BJ (cell line): ENCODE measurements at regions not wholly inside any gene's neighbourhood (a gene's known extent, or its start where the extent isn't known, plus 50 kb on each side); places are given as distances from the start of the nearest gene placed in this dataset.

Source experiments
- CTCF ChIA-PET: fragments of 350-600 bp; formaldehyde crosslinking; extraction: SDS; loops from one replicate; lab custom pipeline; 2021; ENCODE audit warnings: antibody characterized with exemption, inconsistent platforms; lab: Yijun Ruan, JAX
- POLR2A ChIA-PET: fragments of 300-600 bp; sonication (Branson Sonifier 250); formaldehyde crosslinking; extraction: SDS; loops from one replicate; lab custom pipeline; 2021; ENCODE audit warnings: antibody characterized with exemption; lab: Charles Lee
- DNase-seq: peaks from one replicate; pipeline ENCODE4 v3.0.0-alpha.2; 2011; ENCODE audit warnings: low read depth
- H3K27me3 ChIP-seq: 2 replicates; pipeline ENCODE4 v1.6.0; 2011; ENCODE audit warnings: low read length; ENCODE audit not compliant: control insufficient read depth, insufficient read depth
- H3K36me3 ChIP-seq: 2 replicates; pipeline ENCODE4 v1.5.1; 2011; ENCODE audit warnings: low read length; ENCODE audit not compliant: control insufficient read depth, insufficient read depth
- H3K4me3 ChIP-seq: 2 replicates; pipeline ENCODE4 v1.5.1; 2011; ENCODE audit warnings: low read depth, mild to moderate bottlenecking, control low read depth, low read length
- CTCF ChIP-seq: IDR thresholded peaks from 2 replicates; pipeline ENCODE4 v1.5.1; 2011; ENCODE audit warnings: low read depth, mild to moderate bottlenecking, control low read depth, inconsistent platforms, low read length, moderate library complexity; ENCODE audit not compliant: insufficient read depth

- H3K27me3 ChIP-seq: no peaks in the 10 kb centered on the region
- DNase-seq: no peak
- H3K4me3 ChIP-seq: no peak overlapping the region
- CTCF ChIA-PET: interaction anchor here (0.6 to 1.9 kb wide), 6 partner anchors 9 to 693 kb away, joined by 3 to 9 read pairs (median 4); no protein-coding TSS in a partner anchor
- H3K36me3 ChIP-seq: no peaks in the 10 kb centered on the region
- TF ChIP-seq CTCF: no peak
- POLR2A ChIA-PET: interaction anchor here (0.6 kb wide), 1 partner anchor 716 kb away, joined by 6 read pairs; no protein-coding TSS in a partner anchor
Observed at GRCh38 chr7:41012041-41012440, 690.8 kb downstream of the INHBA start.

DNA sequence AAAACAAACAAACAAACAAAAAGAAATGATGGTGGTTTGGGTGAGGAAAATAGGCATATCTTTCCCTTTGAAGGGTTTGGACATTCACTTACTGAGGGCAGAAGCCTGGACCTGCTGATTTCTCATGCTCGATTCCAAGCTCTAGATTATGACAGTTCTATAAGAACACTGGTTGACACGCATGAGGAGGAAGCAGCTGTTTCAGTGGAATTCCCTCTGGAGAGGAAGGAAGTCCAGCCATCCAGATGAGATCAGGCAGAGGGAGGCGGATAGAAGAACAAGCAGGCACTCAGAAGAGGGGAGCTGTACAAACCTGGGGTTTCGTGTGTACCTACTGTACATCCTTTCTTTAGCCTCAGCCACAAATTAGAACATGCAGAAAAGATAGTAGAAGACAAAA, 691.9 kb downstream of the INHBA start:
- Histone ChIP-seq H3K4me3 (no peak overlapping the region), H3K27me3 (no peaks in the 10 kb centered on the region), H3K36me3 (no peaks in the 10 kb centered on the region)
- no peak for DNase-seq
- POLR2A ChIA-PET: no interaction called here
- CTCF ChIA-PET: interaction anchor here (0.7 to 2.1 kb wide), 5 partner anchors 8 to 807 kb away, joined by 3 to 9 read pairs (median 4); no protein-coding TSS in a partner anchor
- no peak for TF ChIP-seq CTCF

DNA sequence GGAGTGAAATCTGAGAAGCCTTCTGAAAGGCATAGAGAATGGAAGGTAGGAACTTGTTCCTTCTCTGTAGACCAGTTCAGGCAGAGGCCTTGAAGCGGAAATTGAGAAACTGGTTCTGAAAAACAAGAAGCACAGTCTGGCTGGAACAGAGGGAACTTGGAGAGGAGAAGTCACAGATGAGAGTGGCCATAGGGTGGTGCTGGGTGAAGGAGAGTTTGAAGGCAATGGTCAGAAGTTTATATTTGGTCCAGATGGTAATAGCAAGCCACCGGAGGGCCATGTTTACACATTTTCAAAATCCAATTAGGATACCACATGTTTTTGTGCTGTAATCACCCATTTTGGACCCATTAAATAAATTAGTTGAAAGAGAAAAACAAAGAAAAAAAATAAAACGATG, 692.5 kb downstream of the INHBA start:
- ChIA-PET CTCF (interaction anchor here (0.7 to 2.1 kb wide), 3 partner anchors 18 to 808 kb away, joined by 3 to 4 read pairs (median 4); no protein-coding TSS in a partner anchor), POLR2A (no interaction called here)
- no peak overlapping the region for H3K4me3 ChIP-seq
- peak; percentile 61 for DNase-seq
- no peaks in the 10 kb centered on the region for H3K27me3 ChIP-seq
- peak; percentile 24 for TF ChIP-seq CTCF
- H3K36me3 ChIP-seq: no peaks in the 10 kb centered on the region

- Histone ChIP-seq H3K27me3 (no peaks in the 10 kb centered on the region), H3K36me3 (no peaks in the 10 kb centered on the region), H3K4me3 (no peak overlapping the region)
- POLR2A ChIA-PET: interaction anchor here (0.6 kb wide), 1 partner anchor 13 kb away, joined by 4 read pairs; no protein-coding TSS in a partner anchor
- no peak for DNase-seq
- TF ChIP-seq CTCF: no peak
- CTCF ChIA-PET: no interaction called here
Observed at GRCh38 chr7:41007811-41008210, 695.1 kb downstream of the INHBA start.

- Histone ChIP-seq H3K27me3 (no peaks in the 10 kb centered on the region), H3K36me3 (no peaks in the 10 kb centered on the region), H3K4me3 (no peak overlapping the region)
- no peak for DNase-seq
- CTCF ChIA-PET: interaction anchor here (1.0 kb wide), 1 partner anchor 244 kb away, joined by 3 read pairs; no protein-coding TSS in a partner anchor
- no peak for TF ChIP-seq CTCF
- POLR2A ChIA-PET: interaction anchor here (0.5 to 0.6 kb wide), 2 partner anchors 12 to 874 kb away, joined by 4 to 6 read pairs; no protein-coding TSS in a partner anchor
Observed at GRCh38 chr7:41007351-41007751, 695.5 kb downstream of the INHBA start.
